Liver (tissue), 3 donors: ENCODE measurements at regions not wholly inside any gene's neighbourhood (a gene's known extent, or its start where the extent isn't known, plus 50 kb on each side); places are given as distances from the start of the nearest gene placed in this dataset.

Source experiments
- ATF3 ChIP-seq: IDR thresholded peaks from 2 replicates; pipeline ENCODE4 v1.6.1; 2016; ENCODE audit warnings: antibody characterized with exemption
- EGR1 ChIP-seq, 2 donors: IDR thresholded peaks; 2 replicates each; pipeline ENCODE4 v1.6.1; 2016 to 2018; ENCODE audit warnings: antibody characterized with exemption in 2 of 2, low read depth in 2 of 2
- FOXA1 ChIP-seq: IDR thresholded peaks from 2 replicates; pipeline ENCODE4 v1.6.1; 2016; ENCODE audit warnings: antibody characterized with exemption
- JUND ChIP-seq, 2 donors: IDR thresholded peaks; 2 replicates each; pipeline ENCODE4 v1.6.1; 2016; ENCODE audit warnings: antibody characterized with exemption in 2 of 2
- NR2F2 ChIP-seq: IDR thresholded peaks from 2 replicates; pipeline ENCODE4 v1.6.1; 2016; ENCODE audit warnings: antibody characterized with exemption
- RAD21 ChIP-seq, 2 donors: IDR thresholded peaks; 2 replicates each; pipeline ENCODE4 v1.6.1; 2016; ENCODE audit warnings: antibody characterized with exemption in 2 of 2, mild to moderate bottlenecking in 2 of 2
- SP1 ChIP-seq: IDR thresholded peaks from 2 replicates; pipeline ENCODE4 v1.6.1; 2018; ENCODE audit warnings: antibody characterized with exemption, mild to moderate bottlenecking
- YY1 ChIP-seq: IDR thresholded peaks from 2 replicates; pipeline ENCODE4 v1.6.1; 2016; ENCODE audit warnings: antibody characterized with exemption, mild to moderate bottlenecking
- TF ChIP-seq, protein P1 (sequence below): fragments of 150-350 bp; IDR thresholded peaks from 2 replicates; pipeline ENCODE4 v1.5.1; 2017; ENCODE audit warnings: improper control_type of control experiment, low read depth, low read length; ENCODE audit not compliant: missing input control
- TF ChIP-seq, protein P2 (sequence below): IDR thresholded peaks from 2 replicates; pipeline ENCODE4 v1.6.1; 2016; ENCODE audit warnings: antibody characterized with exemption, mild to moderate bottlenecking
- TF ChIP-seq, protein P3 (sequence below): IDR thresholded peaks from 2 replicates; pipeline ENCODE4 v1.6.1; 2016; ENCODE audit warnings: antibody characterized with exemption
- donor health status: healthy.
- donor health status: healthy.

DNA sequence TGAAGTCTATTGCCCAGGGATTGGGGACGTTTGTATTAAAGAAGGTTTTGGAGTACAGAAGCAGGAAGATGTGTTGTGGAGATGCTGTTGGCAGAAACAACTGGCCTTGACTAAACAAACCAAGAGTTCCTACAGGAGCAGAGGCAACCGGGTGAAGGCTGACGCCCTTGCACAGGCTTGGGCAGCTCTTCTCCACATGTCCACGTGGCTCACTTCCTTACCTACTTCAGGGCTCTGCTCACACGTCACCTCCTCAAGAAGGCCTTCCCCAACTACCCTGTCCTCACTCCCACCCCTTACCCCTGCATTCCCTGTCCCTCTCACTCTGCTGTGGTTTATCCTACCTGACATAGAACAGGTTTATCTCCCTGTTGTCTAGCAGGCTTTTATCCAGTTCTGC is 59.9 kb upstream of the JAZF1 start:
- TF ChIP-seq, protein P1, sequence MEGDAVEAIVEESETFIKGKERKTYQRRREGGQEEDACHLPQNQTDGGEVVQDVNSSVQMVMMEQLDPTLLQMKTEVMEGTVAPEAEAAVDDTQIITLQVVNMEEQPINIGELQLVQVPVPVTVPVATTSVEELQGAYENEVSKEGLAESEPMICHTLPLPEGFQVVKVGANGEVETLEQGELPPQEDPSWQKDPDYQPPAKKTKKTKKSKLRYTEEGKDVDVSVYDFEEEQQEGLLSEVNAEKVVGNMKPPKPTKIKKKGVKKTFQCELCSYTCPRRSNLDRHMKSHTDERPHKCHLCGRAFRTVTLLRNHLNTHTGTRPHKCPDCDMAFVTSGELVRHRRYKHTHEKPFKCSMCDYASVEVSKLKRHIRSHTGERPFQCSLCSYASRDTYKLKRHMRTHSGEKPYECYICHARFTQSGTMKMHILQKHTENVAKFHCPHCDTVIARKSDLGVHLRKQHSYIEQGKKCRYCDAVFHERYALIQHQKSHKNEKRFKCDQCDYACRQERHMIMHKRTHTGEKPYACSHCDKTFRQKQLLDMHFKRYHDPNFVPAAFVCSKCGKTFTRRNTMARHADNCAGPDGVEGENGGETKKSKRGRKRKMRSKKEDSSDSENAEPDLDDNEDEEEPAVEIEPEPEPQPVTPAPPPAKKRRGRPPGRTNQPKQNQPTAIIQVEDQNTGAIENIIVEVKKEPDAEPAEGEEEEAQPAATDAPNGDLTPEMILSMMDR: no peak
- TF ChIP-seq FOXA1 (no peak), RAD21 (IDR thresholded peaks at IDR 0.05) (no peak), JUND (IDR thresholded peaks at IDR 0.05) (no peak), NR2F2 (no peak), EGR1 (IDR thresholded peaks at IDR 0.05; ENCODE audit: low read depth in 2 of 2) (no peak), ATF3 (no peak), YY1 (no peak), SP1 (no peak)
- TF ChIP-seq, protein P2, sequence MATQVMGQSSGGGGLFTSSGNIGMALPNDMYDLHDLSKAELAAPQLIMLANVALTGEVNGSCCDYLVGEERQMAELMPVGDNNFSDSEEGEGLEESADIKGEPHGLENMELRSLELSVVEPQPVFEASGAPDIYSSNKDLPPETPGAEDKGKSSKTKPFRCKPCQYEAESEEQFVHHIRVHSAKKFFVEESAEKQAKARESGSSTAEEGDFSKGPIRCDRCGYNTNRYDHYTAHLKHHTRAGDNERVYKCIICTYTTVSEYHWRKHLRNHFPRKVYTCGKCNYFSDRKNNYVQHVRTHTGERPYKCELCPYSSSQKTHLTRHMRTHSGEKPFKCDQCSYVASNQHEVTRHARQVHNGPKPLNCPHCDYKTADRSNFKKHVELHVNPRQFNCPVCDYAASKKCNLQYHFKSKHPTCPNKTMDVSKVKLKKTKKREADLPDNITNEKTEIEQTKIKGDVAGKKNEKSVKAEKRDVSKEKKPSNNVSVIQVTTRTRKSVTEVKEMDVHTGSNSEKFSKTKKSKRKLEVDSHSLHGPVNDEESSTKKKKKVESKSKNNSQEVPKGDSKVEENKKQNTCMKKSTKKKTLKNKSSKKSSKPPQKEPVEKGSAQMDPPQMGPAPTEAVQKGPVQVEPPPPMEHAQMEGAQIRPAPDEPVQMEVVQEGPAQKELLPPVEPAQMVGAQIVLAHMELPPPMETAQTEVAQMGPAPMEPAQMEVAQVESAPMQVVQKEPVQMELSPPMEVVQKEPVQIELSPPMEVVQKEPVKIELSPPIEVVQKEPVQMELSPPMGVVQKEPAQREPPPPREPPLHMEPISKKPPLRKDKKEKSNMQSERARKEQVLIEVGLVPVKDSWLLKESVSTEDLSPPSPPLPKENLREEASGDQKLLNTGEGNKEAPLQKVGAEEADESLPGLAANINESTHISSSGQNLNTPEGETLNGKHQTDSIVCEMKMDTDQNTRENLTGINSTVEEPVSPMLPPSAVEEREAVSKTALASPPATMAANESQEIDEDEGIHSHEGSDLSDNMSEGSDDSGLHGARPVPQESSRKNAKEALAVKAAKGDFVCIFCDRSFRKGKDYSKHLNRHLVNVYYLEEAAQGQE: no peak
- TF ChIP-seq, protein P3, sequence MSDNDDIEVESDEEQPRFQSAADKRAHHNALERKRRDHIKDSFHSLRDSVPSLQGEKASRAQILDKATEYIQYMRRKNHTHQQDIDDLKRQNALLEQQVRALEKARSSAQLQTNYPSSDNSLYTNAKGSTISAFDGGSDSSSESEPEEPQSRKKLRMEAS: no peak
